GM06990 (cell line): ENCODE measurements at regions not wholly inside any gene's neighbourhood (a gene's known extent, or its start where the extent isn't known, plus 50 kb on each side); places are given as distances from the start of the nearest gene placed in this dataset.

Source experiments
- DNase-seq: peaks from one replicate; pipeline ENCODE4 v3.0.0-alpha.2; 2011; ENCODE audit not compliant: insufficient read length; ENCODE audit errors: extremely low read depth
- H3K27me3 ChIP-seq: replicated peaks from 2 replicates; pipeline ENCODE4 v1.6.0; 2011; ENCODE audit warnings: low read length; ENCODE audit not compliant: control insufficient read depth, insufficient read depth
- H3K36me3 ChIP-seq: 2 replicates; pipeline ENCODE4 v1.5.1; 2011; ENCODE audit warnings: low read length; ENCODE audit not compliant: control insufficient read depth, insufficient read depth
- H3K4me3 ChIP-seq: replicated peaks from 2 replicates; pipeline ENCODE4 v1.5.1; 2011; ENCODE audit warnings: low read depth, mild to moderate bottlenecking, control low read depth, low read length
- CTCF ChIP-seq: IDR thresholded peaks from 2 replicates; pipeline ENCODE4 v1.5.1; 2011; ENCODE audit warnings: low read length, control low read depth, mild to moderate bottlenecking, inconsistent platforms; ENCODE audit not compliant: insufficient read depth, poor library complexity, severe bottlenecking

- Histone ChIP-seq H3K4me3 (no peak overlapping the region), H3K27me3 (no peaks in the 10 kb centered on the region), H3K36me3 (no peaks in the 10 kb centered on the region)
- no peak for TF ChIP-seq CTCF
- no peak for DNase-seq
These were observed 152.8 kb downstream of the FSIP2 start for GRCh38 chr2:185891403-185891802.

GRCh38 chr2:185891804-185892411, 153.3 kb downstream of the FSIP2 start:
- Histone ChIP-seq H3K4me3 (no peak overlapping the region), H3K36me3 (no peaks in the 10 kb centered on the region), H3K27me3 (no peaks in the 10 kb centered on the region)
- TF ChIP-seq CTCF = no peak
- DNase-seq = no peak

- no peaks in the 10 kb centered on the region for H3K27me3 ChIP-seq
- DNase-seq = no peak
- no peaks in the 10 kb centered on the region for H3K36me3 ChIP-seq
- no peak for TF ChIP-seq CTCF
- no peak overlapping the region for H3K4me3 ChIP-seq
These were observed 153.9 kb downstream of the FSIP2 start for GRCh38 chr2:185892484-185892883.

- DNase-seq = no peak
- Histone ChIP-seq H3K36me3 (no peaks in the 10 kb centered on the region), H3K27me3 (no peaks in the 10 kb centered on the region), H3K4me3 (no peak overlapping the region)
- TF ChIP-seq CTCF = no peak
These were observed 155.6 kb downstream of the FSIP2 start for GRCh38 chr2:185894223-185894622.

GRCh38 chr2:185895828-185896693, 157.5 kb downstream of the FSIP2 start:
- no peak for TF ChIP-seq CTCF
- no peak for DNase-seq
- Histone ChIP-seq H3K4me3 (no peak overlapping the region), H3K36me3 (no peaks in the 10 kb centered on the region), H3K27me3 (no peaks in the 10 kb centered on the region)
